Loucy (cell line): ENCODE measurements at regions not wholly inside any gene's neighbourhood (a gene's known extent, or its start where the extent isn't known, plus 50 kb on each side); places are given as distances from the start of the nearest gene placed in this dataset.

Experiments
- H2AFZ ChIP-seq: fragments of 200-600 bp; sonication (generic); 2 replicates; pipeline ENCODE4 v1.6.0; 2016; ENCODE audit warnings: antibody characterized with exemption, mild to moderate bottlenecking, low read length, moderate library complexity
- H3F3A ChIP-seq: fragments of 200-600 bp; 2 replicates; pipeline ENCODE4 v1.6.0; 2016; ENCODE audit warnings: antibody characterized with exemption, low read depth, mild to moderate bottlenecking
- H3K27me3 ChIP-seq: fragments of 200-600 bp; sonication (generic); 2 replicates; pipeline ENCODE4 v1.6.1; 2014; ENCODE audit warnings: low read length, mild to moderate bottlenecking; ENCODE audit not compliant: insufficient read depth, poor library complexity, severe bottlenecking
- H3K36me3 ChIP-seq: fragments of 200-600 bp; sonication (generic); 2 replicates; pipeline ENCODE4 v1.6.1; 2016; ENCODE audit warnings: low read length; ENCODE audit not compliant: insufficient read depth
- H3K4me1 ChIP-seq: fragments of 200-600 bp; sonication (generic); 2 replicates; pipeline ENCODE4 v1.5.1; 2014; ENCODE audit warnings: low read length, mild to moderate bottlenecking; ENCODE audit not compliant: insufficient read depth, poor library complexity, severe bottlenecking
- H3K4me2 ChIP-seq: fragments of 200-600 bp; sonication (generic); 2 replicates; pipeline ENCODE4 v1.6.0; 2014; ENCODE audit warnings: antibody characterized with exemption, low read length, low read depth, mild to moderate bottlenecking; ENCODE audit not compliant: poor library complexity, severe bottlenecking
- H3K4me3 ChIP-seq: fragments of 200-600 bp; sonication (generic); 2 replicates; pipeline ENCODE4 v1.5.1; 2014; ENCODE audit warnings: low read length, mild to moderate bottlenecking, mixed read lengths; ENCODE audit not compliant: poor library complexity, severe bottlenecking
- H3K79me2 ChIP-seq: fragments of 200-600 bp; sonication (generic); 2 replicates; pipeline ENCODE4 v1.6.1; 2014; ENCODE audit warnings: low read length; ENCODE audit not compliant: insufficient read depth
- H3K9ac ChIP-seq: fragments of 200-600 bp; sonication (generic); 2 replicates; pipeline ENCODE4 v1.6.0; 2014; ENCODE audit warnings: mild to moderate bottlenecking, low read depth, low read length, moderate library complexity; ENCODE audit not compliant: poor library complexity, severe bottlenecking
- H3K9me2 ChIP-seq: fragments of 200-600 bp; sonication (generic); replicated peaks from 2 replicates; pipeline ENCODE4 v1.6.1; 2016; ENCODE audit warnings: low read depth, low read length, mixed read lengths
- H3K9me3 ChIP-seq: fragments of 200-600 bp; sonication (generic); 2 replicates; pipeline ENCODE4 v1.6.1; 2014; ENCODE audit warnings: mild to moderate bottlenecking, antibody characterized with exemption, low read length, low read depth; ENCODE audit not compliant: insufficient read depth
- H4K20me1 ChIP-seq: fragments of 200-600 bp; sonication (generic); 2 replicates; pipeline ENCODE4 v1.6.0; 2014; ENCODE audit warnings: antibody characterized with exemption, low read length, mild to moderate bottlenecking; ENCODE audit not compliant: insufficient read depth, poor library complexity, severe bottlenecking
- CTCF ChIP-seq: fragments of 200-600 bp; sonication (generic); conservative IDR thresholded peaks from 2 replicates; pipeline ENCODE4 v1.5.1; 2014; ENCODE audit warnings: mild to moderate bottlenecking, antibody characterized with exemption, low read length
- EZH2phosphoT487 ChIP-seq: fragments of 200-600 bp; IDR thresholded peaks from 2 replicates; pipeline ENCODE4 v1.6.1; 2018; ENCODE audit warnings: antibody characterized with exemption, mild to moderate bottlenecking, moderate library complexity, borderline replicate concordance

- no peaks in the 10 kb centered on the region for H3K27me3 ChIP-seq
- peaks cover 13% of the 10 kb centered on the region; the same call in 1 of the 2 replicates for H3K9me3 ChIP-seq
- TF ChIP-seq CTCF (no peak), EZH2phosphoT487 (no peak)
- H3F3A ChIP-seq, result no peaks in the 10 kb centered on the region
- no peaks in the 10 kb centered on the region for H4K20me1 ChIP-seq
- peaks cover 6% of the 10 kb centered on the region for H3K4me1 ChIP-seq
- no peaks in the 10 kb centered on the region for H3K36me3 ChIP-seq
- no peak overlapping the region for H3K4me2 ChIP-seq
- no peak overlapping the region for H3K4me3 ChIP-seq
- H2AFZ ChIP-seq, result no peak overlapping the region
- H3K79me2 ChIP-seq, result no peaks in the 10 kb centered on the region
- no peak overlapping the region for H3K9ac ChIP-seq
- no peaks in the 10 kb centered on the region for H3K9me2 ChIP-seq
These were observed 514.9 kb downstream of the TMA16 start for GRCh38 chr4:164009435-164009834.

- H2AFZ ChIP-seq, result no peak overlapping the region; the same call in 1 of the 2 replicates
These were observed 517.3 kb downstream of the TMA16 start for GRCh38 chr4:164011791-164012190.

DNA sequence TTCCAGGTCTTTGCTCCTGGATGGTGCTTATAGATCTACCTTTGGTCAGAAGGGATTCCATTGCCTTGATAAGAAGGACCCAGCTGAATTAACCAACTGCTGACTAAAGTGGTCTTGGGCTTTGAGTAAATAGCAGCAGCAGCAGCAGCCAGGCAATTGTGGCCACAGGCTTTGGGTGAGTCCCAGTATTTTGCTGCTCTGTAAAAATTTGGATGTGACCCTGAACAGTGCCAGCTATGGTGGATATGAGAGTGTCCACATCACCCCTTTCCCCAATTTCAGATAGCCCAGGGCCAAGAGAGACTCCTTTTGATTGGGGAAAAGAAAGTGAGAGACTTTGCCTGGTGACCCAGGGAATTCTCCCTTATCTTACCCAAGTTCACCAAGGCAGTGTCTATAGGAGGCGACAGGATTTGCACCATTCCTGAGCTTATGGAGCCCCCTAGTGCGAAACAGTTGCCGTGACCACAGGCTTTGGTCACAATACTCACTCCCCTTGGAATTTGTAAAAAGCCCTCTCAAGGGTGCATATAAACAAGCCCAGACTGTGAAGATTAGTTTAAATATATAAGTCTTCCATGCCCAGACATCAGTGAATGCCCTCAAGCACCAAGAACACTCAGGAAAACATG lies 518.0 kb downstream of the TMA16 start:
- H3K4me3 ChIP-seq, result no peak overlapping the region
- H3K9me3 ChIP-seq, result peaks cover 9% of the 10 kb centered on the region; the same call in 1 of the 2 replicates
- H3K4me2 ChIP-seq, result no peak overlapping the region
- no peaks in the 10 kb centered on the region for H3K36me3 ChIP-seq
- H3K4me1 ChIP-seq, result peaks cover 6% of the 10 kb centered on the region
- no peaks in the 10 kb centered on the region for H3K9me2 ChIP-seq
- no peaks in the 10 kb centered on the region for H3F3A ChIP-seq
- H3K27me3 ChIP-seq, result no peaks in the 10 kb centered on the region
- H2AFZ ChIP-seq, result peak overlapping the region; percentile 31; the same call in 1 of the 2 replicates
- H3K9ac ChIP-seq, result no peak overlapping the region
- H4K20me1 ChIP-seq, result no peaks in the 10 kb centered on the region
- TF ChIP-seq EZH2phosphoT487 (no peak), CTCF (peak; percentile 90)
- no peaks in the 10 kb centered on the region for H3K79me2 ChIP-seq

More at GRCh38 chr4:164011791-164012190, 517.3 kb downstream of the TMA16 start:
- Histone ChIP-seq H3K9me3 (peaks cover 9% of the 10 kb centered on the region; the same call in 1 of the 2 replicates), H3K4me2 (no peak overlapping the region), H3K4me3 (no peak overlapping the region), H3K9me2 (no peaks in the 10 kb centered on the region), H4K20me1 (no peaks in the 10 kb centered on the region), H3K9ac (no peak overlapping the region), H3K36me3 (no peaks in the 10 kb centered on the region), H3K27me3 (no peaks in the 10 kb centered on the region), H3F3A (no peaks in the 10 kb centered on the region), H3K4me1 (peaks cover 6% of the 10 kb centered on the region), H3K79me2 (no peaks in the 10 kb centered on the region)
- TF ChIP-seq EZH2phosphoT487 (no peak), CTCF (no peak)
